ENCODE measurements at regions not wholly inside any gene's neighbourhood (a gene's known extent, or its start where the extent isn't known, plus 50 kb on each side); places are given as distances from the start of the nearest gene placed in this dataset.

DNA sequence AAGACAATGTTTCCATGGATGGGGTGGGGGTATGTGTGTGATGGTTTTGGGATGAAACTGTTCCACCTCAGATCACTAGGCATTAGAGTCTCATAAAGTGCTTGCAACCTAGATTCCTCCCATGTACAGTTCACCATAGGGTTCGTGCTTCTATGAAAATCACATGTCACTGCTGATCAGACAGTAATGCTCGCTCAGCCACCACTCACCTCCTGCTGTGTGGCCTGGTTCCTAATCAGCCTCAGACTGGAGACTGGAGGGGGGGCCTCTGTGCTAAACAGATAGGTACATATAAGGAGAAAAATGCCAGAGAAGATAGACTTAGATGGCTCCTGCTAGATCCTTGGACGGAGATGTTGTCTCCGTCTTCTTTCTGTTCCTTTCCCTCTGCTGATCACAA is 1296.9 kb upstream of the SEL1L start:
- no peak overlapping the region for H3K27ac Mint-ChIP-seq (ENCODE audit: unreplicated experiment)
- no peaks in the 10 kb centered on the region for H3K27me3 Mint-ChIP-seq (ENCODE audit: unreplicated experiment)
- no peaks in the 10 kb centered on the region for H3K9me3 Mint-ChIP-seq (ENCODE audit: unreplicated experiment)
- H3K36me3 Mint-ChIP-seq (ENCODE audit: unreplicated experiment), result no peaks in the 10 kb centered on the region
- no peak overlapping the region for H3K4me3 Mint-ChIP-seq (ENCODE audit: unreplicated experiment)
- no peak for TF ChIP-seq CTCF (IDR thresholded peaks at IDR 0.05)
- no peaks in the 10 kb centered on the region for H3K4me1 Mint-ChIP-seq (ENCODE audit: unreplicated experiment)
- no peak for DNase-seq (ENCODE audit: extremely low spot score, unreplicated experiment)

- Mint-ChIP-seq H3K36me3 (ENCODE audit: unreplicated experiment) (no peaks in the 10 kb centered on the region), H3K4me1 (ENCODE audit: unreplicated experiment) (no peaks in the 10 kb centered on the region)
Observed at GRCh38 chr14:82836256-82836950, 1302.8 kb upstream of the SEL1L start.

GRCh38 chr14:82837611-82838140 is 1304.0 kb upstream of the SEL1L start:
- Mint-ChIP-seq H3K27ac (ENCODE audit: unreplicated experiment) (no peak overlapping the region), H3K27me3 (ENCODE audit: unreplicated experiment) (no peaks in the 10 kb centered on the region), H3K4me3 (ENCODE audit: unreplicated experiment) (no peak overlapping the region), H3K36me3 (ENCODE audit: unreplicated experiment) (no peaks in the 10 kb centered on the region), H3K4me1 (ENCODE audit: unreplicated experiment) (no peaks in the 10 kb centered on the region), H3K9me3 (ENCODE audit: unreplicated experiment) (no peaks in the 10 kb centered on the region)
- no peak for DNase-seq (ENCODE audit: extremely low spot score, unreplicated experiment)
- TF ChIP-seq CTCF (IDR thresholded peaks at IDR 0.05), result no peak

More at GRCh38 chr14:82836256-82836950, 1302.8 kb upstream of the SEL1L start:
- no peak overlapping the region for H3K27ac Mint-ChIP-seq (ENCODE audit: unreplicated experiment)
- H3K4me3 Mint-ChIP-seq (ENCODE audit: unreplicated experiment), result no peak overlapping the region
- DNase-seq (ENCODE audit: extremely low spot score, unreplicated experiment), result no peak
- H3K27me3 Mint-ChIP-seq (ENCODE audit: unreplicated experiment), result no peaks in the 10 kb centered on the region
- H3K9me3 Mint-ChIP-seq (ENCODE audit: unreplicated experiment), result no peaks in the 10 kb centered on the region
- TF ChIP-seq CTCF (IDR thresholded peaks at IDR 0.05), result no peak

GRCh38 chr14:82850576-82850975 is 1316.9 kb upstream of the SEL1L start:
- Mint-ChIP-seq H3K4me3 (ENCODE audit: unreplicated experiment) (no peak overlapping the region), H3K27ac (ENCODE audit: unreplicated experiment) (no peak overlapping the region), H3K27me3 (ENCODE audit: unreplicated experiment) (no peaks in the 10 kb centered on the region), H3K36me3 (ENCODE audit: unreplicated experiment) (no peaks in the 10 kb centered on the region), H3K4me1 (ENCODE audit: unreplicated experiment) (no peaks in the 10 kb centered on the region), H3K9me3 (ENCODE audit: unreplicated experiment) (peaks cover 12% of the 10 kb centered on the region)
- no peak for DNase-seq (ENCODE audit: extremely low spot score, unreplicated experiment)
- TF ChIP-seq CTCF (IDR thresholded peaks at IDR 0.05), result no peak

GRCh38 chr14:82854131-82854530 is 1320.5 kb upstream of the SEL1L start:
- no peak for DNase-seq (ENCODE audit: extremely low spot score, unreplicated experiment)
- Mint-ChIP-seq H3K36me3 (ENCODE audit: unreplicated experiment) (no peaks in the 10 kb centered on the region), H3K4me3 (ENCODE audit: unreplicated experiment) (no peak overlapping the region), H3K27ac (ENCODE audit: unreplicated experiment) (no peak overlapping the region), H3K27me3 (ENCODE audit: unreplicated experiment) (peaks cover 4% of the 10 kb centered on the region), H3K9me3 (ENCODE audit: unreplicated experiment) (peaks cover 9% of the 10 kb centered on the region), H3K4me1 (ENCODE audit: unreplicated experiment) (no peaks in the 10 kb centered on the region)
- no peak for TF ChIP-seq CTCF (IDR thresholded peaks at IDR 0.05)

Measured in osteocyte (in vitro differentiated cells).